HK-2 (cell line): ENCODE measurements at regions not wholly inside any gene's neighbourhood (a gene's known extent, or its start where the extent isn't known, plus 50 kb on each side); places are given as distances from the start of the nearest gene placed in this dataset.

Source experiments
- DNase-seq: peaks from one replicate; pipeline ENCODE4 v3.0.0-alpha.2; 2018; ENCODE audit not compliant: unreplicated experiment

- DNase-seq: no peak
Observed at GRCh38 chr16:87241137-87241771, 75.9 kb downstream of the C16orf95 start.

GRCh38 chr16:87243478-87243877 is 73.7 kb downstream of the C16orf95 start:
- no peak for DNase-seq

DNA sequence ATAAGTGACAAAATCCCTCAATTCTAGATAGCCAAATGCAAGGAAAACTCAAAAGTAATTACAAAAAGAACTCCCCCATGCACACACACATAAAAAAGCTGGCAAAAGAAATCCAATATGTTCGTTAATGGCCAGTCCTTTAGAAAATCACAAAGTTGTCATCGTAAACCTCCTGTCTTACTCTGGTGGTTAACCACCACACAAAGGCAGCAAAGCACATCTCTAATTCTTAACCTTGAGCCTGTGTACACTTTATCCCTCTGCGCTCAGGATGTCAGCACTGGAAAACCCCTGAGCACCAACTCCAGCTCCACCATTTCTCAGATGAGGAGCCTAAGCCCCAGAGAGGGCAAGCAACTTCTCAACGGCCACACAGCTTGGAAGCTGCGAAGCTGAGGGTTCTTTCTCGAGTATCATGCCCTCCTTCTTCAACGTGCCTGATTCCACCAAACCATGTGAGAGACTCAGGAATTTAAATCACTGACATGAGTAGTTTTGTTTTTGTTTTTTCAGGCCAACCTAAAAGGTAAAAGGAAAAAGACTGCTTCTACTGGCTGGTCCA is 72.5 kb downstream of the C16orf95 start:
- no peak for DNase-seq

DNA sequence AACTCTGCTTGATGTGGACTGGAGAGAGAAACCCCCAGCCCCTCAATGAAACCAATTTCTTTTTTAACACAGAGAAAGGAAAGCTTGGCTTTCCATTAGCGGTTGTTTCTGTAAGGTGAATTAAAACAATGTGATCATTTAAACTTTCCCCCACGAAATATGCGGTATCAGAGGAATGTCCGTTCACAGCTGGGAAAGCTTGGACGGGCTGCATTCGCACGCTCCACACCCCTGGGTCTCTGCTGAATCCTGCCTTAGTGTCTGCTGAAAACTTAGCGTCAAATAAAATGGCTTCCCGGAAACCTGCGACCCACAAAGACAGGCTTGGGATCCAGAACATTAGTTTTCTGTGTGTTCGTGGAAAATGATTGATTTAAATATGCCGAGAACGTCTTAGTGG is 71.7 kb downstream of the C16orf95 start:
- DNase-seq: no peak

DNA sequence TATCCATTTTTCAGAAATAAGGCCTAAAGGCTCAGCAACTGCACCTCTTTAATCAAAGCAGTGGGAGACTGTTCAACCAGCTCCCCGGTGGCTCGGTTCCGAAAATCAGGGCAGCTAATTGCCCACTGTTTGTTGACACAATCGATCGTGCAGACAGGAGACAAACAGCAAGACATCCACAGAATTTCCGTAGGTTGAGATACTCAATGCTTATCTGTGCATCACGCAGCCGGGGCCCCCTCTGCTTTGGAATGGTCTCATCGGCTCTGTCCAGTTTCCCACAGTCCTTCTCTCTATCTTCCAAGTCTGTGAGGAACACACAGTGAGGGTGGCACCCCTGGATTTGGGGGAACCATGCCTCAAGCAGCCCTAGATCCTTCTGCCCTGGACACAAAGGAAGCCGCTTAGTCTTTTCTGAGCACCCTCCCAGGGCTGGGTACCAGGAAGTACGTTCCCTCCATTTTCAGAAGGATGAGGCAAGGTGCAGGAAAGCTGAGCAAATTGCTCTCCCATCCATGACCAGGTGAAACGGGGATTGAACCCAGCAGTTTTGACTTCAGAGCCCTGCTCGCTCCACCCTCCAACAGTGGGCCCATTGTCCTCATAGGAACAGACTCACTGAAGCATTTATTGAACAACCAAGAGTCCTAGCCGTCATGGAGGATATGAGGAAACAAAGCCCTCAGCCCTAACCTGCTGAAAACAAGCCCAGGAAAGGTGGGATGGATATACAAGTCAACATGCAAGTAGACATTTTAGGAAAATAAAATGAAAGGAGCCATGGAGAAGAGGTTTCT is 70.7 kb downstream of the C16orf95 start:
- no peak for DNase-seq

- no peak for DNase-seq
Observed at GRCh38 chr16:87248714-87249113, 68.5 kb downstream of the C16orf95 start.

GRCh38 chr16:87249425-87249824 is 67.8 kb downstream of the C16orf95 start:
- no peak for DNase-seq

DNA sequence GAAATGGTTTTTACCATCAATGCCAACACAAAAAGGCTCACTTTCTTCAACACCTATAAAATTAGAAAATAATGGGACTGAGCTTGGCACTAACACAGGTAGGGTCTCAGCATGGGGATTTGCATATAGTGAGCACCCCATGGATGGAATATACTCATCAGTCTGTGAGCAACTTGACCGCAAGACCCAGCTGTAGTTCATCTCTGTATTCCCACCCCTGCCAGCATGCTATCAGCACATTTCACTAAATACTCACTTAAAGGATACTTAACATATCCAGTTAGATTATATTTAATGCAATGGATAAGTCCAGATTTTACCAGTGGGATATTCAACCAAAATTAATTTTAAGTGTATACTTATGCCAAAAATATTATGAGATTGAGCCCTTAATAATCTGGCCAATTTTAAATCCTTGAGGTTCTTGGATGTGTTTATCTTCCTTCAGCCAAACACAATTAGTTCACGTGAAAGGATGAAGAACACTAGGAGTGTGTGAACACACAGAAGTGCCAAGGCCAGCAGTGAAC is 66.7 kb downstream of the C16orf95 start:
- no peak for DNase-seq

GRCh38 chr16:87252269-87252970 is 64.8 kb downstream of the C16orf95 start:
- DNase-seq: no peak
